Endothelial cell of umbilical vein (primary cell): ENCODE measurements at regions not wholly inside any gene's neighbourhood (a gene's known extent, or its start where the extent isn't known, plus 50 kb on each side); places are given as distances from the start of the nearest gene placed in this dataset.

Experiments
- CTCF ChIP-seq, 2 donors: IDR thresholded peaks; 1 replicate in 1 of 2; 2 replicates in 1 of 2; pipeline ENCODE4 v1.5.1; 2011; ENCODE audit warnings: low read length in 2 of 2, mild to moderate bottlenecking in 2 of 2, moderate library complexity in 2 of 2, control low read depth in 1 of 2, inconsistent platforms in 1 of 2, low read depth in 1 of 2; ENCODE audit not compliant: insufficient read depth in 1 of 2; ENCODE audit errors: extremely low read depth in 1 of 2
- EZH2 ChIP-seq: IDR thresholded peaks from 2 replicates; pipeline ENCODE4 v1.6.1; 2012; ENCODE audit warnings: borderline replicate concordance, low read depth, mild to moderate bottlenecking, moderate library complexity, low read length, inconsistent platforms; ENCODE audit not compliant: severe bottlenecking
- MAX ChIP-seq: IDR thresholded peaks from 2 replicates; pipeline ENCODE4 v1.6.1; 2011; ENCODE audit not compliant: insufficient read depth, insufficient read length
- POLR2A ChIP-seq: IDR thresholded peaks from 2 replicates; pipeline ENCODE4 v1.6.1; 2012; ENCODE audit warnings: low read depth, mild to moderate bottlenecking, control low read depth, low read length
- POLR2AphosphoS5 ChIP-seq: IDR thresholded peaks from 2 replicates; pipeline ENCODE4 v1.6.1; 2012; ENCODE audit warnings: low read depth, mild to moderate bottlenecking, control low read depth, low read length, moderate library complexity; ENCODE audit not compliant: insufficient read depth

GRCh38 chr1:29700491-29700890 lies 464.2 kb downstream of the PTPRU start:
- TF ChIP-seq CTCF (IDR thresholded peaks at IDR 0.05; ENCODE audit: extremely low read depth in 1 of 2, insufficient read depth in 1 of 2, low read depth in 1 of 2, low read length in 2 of 2) = no peak
- no peak for TF ChIP-seq POLR2A
- TF ChIP-seq POLR2AphosphoS5 = no peak
- TF ChIP-seq MAX = no peak
- no peak for TF ChIP-seq EZH2
